ENCODE measurements at regions not wholly inside any gene's neighbourhood (a gene's known extent, or its start where the extent isn't known, plus 50 kb on each side); places are given as distances from the start of the nearest gene placed in this dataset.

DNA sequence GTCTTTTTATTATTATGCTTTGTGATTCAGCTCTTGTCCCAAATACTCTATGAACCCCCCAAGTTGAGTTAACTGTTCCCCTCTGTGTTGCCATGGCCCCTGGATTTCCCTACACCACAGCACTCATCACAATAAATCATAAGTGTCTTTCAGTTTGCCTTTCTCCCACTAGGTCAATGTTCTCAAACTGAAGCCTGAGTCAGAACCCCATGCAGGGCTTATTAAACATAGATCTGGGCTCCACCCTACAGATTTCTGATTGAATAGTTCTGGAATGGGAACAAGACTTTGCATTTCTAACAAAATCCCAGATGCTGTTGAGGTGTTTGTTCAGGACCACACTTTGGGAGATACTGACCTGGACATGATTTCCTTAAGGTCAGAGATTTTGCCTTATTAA is 199.4 kb downstream of the TBX5 start:
- no peak overlapping the region for H3K4me3 ChIP-seq (IDR thresholded peaks at IDR 0.05; ENCODE audit: insufficient read depth, low read depth, low read length)
- no peaks in the 10 kb centered on the region for H3K4me1 ChIP-seq (ENCODE audit: low read depth, poor library complexity, severe bottlenecking)
- H3K9ac ChIP-seq: no peak overlapping the region
- H2AFZ ChIP-seq (ENCODE audit: low read depth): no peak overlapping the region
- H3K27me3 ChIP-seq (ENCODE audit: insufficient read depth, low read depth): no peaks in the 10 kb centered on the region
- H3K4me2 ChIP-seq: no peak overlapping the region
- TF ChIP-seq, protein P1, sequence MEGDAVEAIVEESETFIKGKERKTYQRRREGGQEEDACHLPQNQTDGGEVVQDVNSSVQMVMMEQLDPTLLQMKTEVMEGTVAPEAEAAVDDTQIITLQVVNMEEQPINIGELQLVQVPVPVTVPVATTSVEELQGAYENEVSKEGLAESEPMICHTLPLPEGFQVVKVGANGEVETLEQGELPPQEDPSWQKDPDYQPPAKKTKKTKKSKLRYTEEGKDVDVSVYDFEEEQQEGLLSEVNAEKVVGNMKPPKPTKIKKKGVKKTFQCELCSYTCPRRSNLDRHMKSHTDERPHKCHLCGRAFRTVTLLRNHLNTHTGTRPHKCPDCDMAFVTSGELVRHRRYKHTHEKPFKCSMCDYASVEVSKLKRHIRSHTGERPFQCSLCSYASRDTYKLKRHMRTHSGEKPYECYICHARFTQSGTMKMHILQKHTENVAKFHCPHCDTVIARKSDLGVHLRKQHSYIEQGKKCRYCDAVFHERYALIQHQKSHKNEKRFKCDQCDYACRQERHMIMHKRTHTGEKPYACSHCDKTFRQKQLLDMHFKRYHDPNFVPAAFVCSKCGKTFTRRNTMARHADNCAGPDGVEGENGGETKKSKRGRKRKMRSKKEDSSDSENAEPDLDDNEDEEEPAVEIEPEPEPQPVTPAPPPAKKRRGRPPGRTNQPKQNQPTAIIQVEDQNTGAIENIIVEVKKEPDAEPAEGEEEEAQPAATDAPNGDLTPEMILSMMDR (conservative IDR thresholded peaks at IDR 0.05; ENCODE audit: low read depth, low read length): no peak
- H3K36me3 ChIP-seq (ENCODE audit: insufficient read depth): no peaks in the 10 kb centered on the region
- no peaks in the 10 kb centered on the region for H4K20me1 ChIP-seq (ENCODE audit: insufficient read depth)
- H3K27ac ChIP-seq: no peak overlapping the region
- no peaks in the 10 kb centered on the region for H3K79me2 ChIP-seq (ENCODE audit: insufficient read depth, low read depth)

DNA sequence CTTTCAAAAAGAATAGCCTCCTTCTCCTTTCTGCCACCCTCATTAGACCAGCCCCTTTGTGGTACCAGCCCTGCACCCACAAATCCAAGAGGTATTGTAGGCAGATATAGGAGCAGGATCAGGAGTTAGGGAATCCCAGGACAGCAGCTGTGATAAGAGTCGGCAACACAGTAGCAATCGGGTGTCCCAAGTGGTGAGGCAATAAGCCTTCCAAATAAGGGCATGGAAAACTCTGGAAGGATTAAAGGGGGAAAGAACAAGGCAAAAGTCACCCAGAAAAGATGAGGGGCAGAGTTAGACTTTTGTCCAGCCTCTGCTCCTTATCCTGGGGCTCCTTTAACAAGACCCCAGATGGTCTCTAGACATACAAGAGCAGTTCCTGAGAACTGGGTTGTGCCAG is 204.2 kb downstream of the TBX5 start:
- H3K4me2 ChIP-seq: no peak overlapping the region
- H3K27me3 ChIP-seq (ENCODE audit: insufficient read depth, low read depth): no peaks in the 10 kb centered on the region
- no peak overlapping the region for H3K4me3 ChIP-seq (IDR thresholded peaks at IDR 0.05; ENCODE audit: insufficient read depth, low read depth, low read length)
- no peak overlapping the region for H3K9ac ChIP-seq
- H3K4me1 ChIP-seq (ENCODE audit: low read depth, poor library complexity, severe bottlenecking): no peaks in the 10 kb centered on the region
- H4K20me1 ChIP-seq (ENCODE audit: insufficient read depth): no peaks in the 10 kb centered on the region
- no peaks in the 10 kb centered on the region for H3K36me3 ChIP-seq (ENCODE audit: insufficient read depth)
- no peak overlapping the region for H2AFZ ChIP-seq (ENCODE audit: low read depth)
- TF ChIP-seq, protein P1 (conservative IDR thresholded peaks at IDR 0.05; ENCODE audit: low read depth, low read length): no peak
- no peaks in the 10 kb centered on the region for H3K79me2 ChIP-seq (ENCODE audit: insufficient read depth, low read depth)
- H3K27ac ChIP-seq: no peak overlapping the region

DNA sequence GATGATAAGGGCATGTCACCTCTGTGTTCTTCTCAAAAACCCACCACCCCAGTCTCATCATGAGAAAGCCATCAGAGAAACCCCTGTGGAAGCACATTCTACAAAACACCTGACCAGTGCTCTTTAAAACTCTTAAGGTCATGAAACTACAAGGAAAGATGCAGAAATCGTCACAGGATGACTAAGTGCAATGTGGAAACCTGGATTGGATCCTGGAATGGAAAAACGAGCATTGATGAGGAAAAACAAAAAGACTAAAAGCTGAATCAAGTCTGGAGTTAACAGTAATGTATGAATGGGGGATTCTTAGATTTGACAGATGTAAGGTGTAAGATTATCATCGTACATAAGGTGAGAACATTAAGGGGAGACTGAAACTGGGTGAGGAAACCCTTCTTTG is 211.0 kb downstream of the TBX5 start:
- H3K4me2 ChIP-seq: no peak overlapping the region
- no peaks in the 10 kb centered on the region for H4K20me1 ChIP-seq (ENCODE audit: insufficient read depth)

DNA sequence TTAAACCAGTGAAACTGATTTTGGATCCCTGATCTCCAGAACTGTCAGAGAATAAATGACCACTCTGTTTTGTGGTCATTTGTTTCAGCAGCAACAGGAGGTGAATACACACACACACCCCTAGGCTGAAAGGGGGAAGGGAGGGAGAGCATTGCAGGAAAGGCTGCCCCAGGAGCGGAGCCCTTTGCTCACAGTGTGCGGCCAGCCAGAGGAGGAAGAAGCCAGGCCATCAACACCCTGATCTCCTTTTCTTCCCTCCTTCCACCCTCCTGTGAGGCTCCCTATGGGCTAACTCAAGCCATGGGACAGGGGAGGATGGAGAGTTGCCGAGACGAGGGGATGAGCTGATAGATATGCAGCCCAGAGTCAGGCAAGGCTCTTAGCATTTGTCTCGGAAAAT is 211.9 kb downstream of the TBX5 start:
- Histone ChIP-seq H2AFZ (ENCODE audit: low read depth) (no peak overlapping the region), H3K4me3 (IDR thresholded peaks at IDR 0.05; ENCODE audit: insufficient read depth, low read depth, low read length) (no peak overlapping the region), H3K27me3 (ENCODE audit: insufficient read depth, low read depth) (no peaks in the 10 kb centered on the region), H3K9ac (no peak overlapping the region), H3K36me3 (ENCODE audit: insufficient read depth) (no peaks in the 10 kb centered on the region), H3K79me2 (ENCODE audit: insufficient read depth, low read depth) (no peaks in the 10 kb centered on the region), H4K20me1 (ENCODE audit: insufficient read depth) (no peaks in the 10 kb centered on the region), H3K4me1 (ENCODE audit: low read depth, poor library complexity, severe bottlenecking) (no peaks in the 10 kb centered on the region), H3K27ac (no peak overlapping the region), H3K4me2 (no peak overlapping the region)
- TF ChIP-seq, protein P1 (conservative IDR thresholded peaks at IDR 0.05; ENCODE audit: low read depth, low read length): no peak

More for the DNA sequence above, 211.0 kb downstream of the TBX5 start:
- H3K9ac ChIP-seq: no peak overlapping the region
- no peaks in the 10 kb centered on the region for H3K79me2 ChIP-seq (ENCODE audit: insufficient read depth, low read depth)
- H3K27ac ChIP-seq: no peak overlapping the region
- no peaks in the 10 kb centered on the region for H3K36me3 ChIP-seq (ENCODE audit: insufficient read depth)
- H3K4me1 ChIP-seq (ENCODE audit: low read depth, poor library complexity, severe bottlenecking): no peaks in the 10 kb centered on the region
- H2AFZ ChIP-seq (ENCODE audit: low read depth): no peak overlapping the region
- TF ChIP-seq, protein P1 (conservative IDR thresholded peaks at IDR 0.05; ENCODE audit: low read depth, low read length): no peak
- H3K27me3 ChIP-seq (ENCODE audit: insufficient read depth, low read depth): no peaks in the 10 kb centered on the region
- no peak overlapping the region for H3K4me3 ChIP-seq (IDR thresholded peaks at IDR 0.05; ENCODE audit: insufficient read depth, low read depth, low read length)

Measured in KMS-11 (cell line).